Activated naive CD4-positive, alpha-beta T cell treated with anti-CD3 and anti-CD28 coated beads for 36 hours (primary cell): ENCODE measurements at regions not wholly inside any gene's neighbourhood (a gene's known extent, or its start where the extent isn't known, plus 50 kb on each side); places are given as distances from the start of the nearest gene placed in this dataset.

Experiments used
- CTCF ChIA-PET: fragments of 350-600 bp; sonication (Branson Sonifier 250); formaldehyde crosslinking; loops from one replicate; lab custom pipeline; 2021; ENCODE audit warnings: antibody characterized with exemption; lab: Charles Lee
- DNase-seq: peaks from one replicate; pipeline ENCODE4 v3.0.0-alpha.2; 2020
- H3K27ac Mint-ChIP-seq: one replicate; pipeline ENCODE4 v1.8.0; 2021; ENCODE audit warnings: mild to moderate bottlenecking, mixed read lengths
- H3K27me3 Mint-ChIP-seq: one replicate; pipeline ENCODE4 v1.8.0; 2021; ENCODE audit warnings: low read depth, mixed read lengths
- H3K36me3 Mint-ChIP-seq: one replicate; pipeline ENCODE4 v1.8.0; 2021; ENCODE audit warnings: low read depth, mixed read lengths
- H3K4me1 Mint-ChIP-seq: one replicate; pipeline ENCODE4 v1.8.0; 2021; ENCODE audit warnings: low read depth, mixed read lengths
- H3K4me3 Mint-ChIP-seq: one replicate; pipeline ENCODE4 v1.8.0; 2021; ENCODE audit warnings: mild to moderate bottlenecking, moderate library complexity, mixed read lengths
- H3K9me3 Mint-ChIP-seq: one replicate; pipeline ENCODE4 v1.8.0; 2021; ENCODE audit warnings: mixed read lengths
- intact Hi-C: fragments of 100-400 bp; cut with micrococcal nuclease; formaldehyde crosslinking; loops from one replicate; pipeline ENCODE4 v1.15.1; 2023

GRCh38 chr16:6527646-6528045 is 805.0 kb upstream of the RBFOX1 start:
- CTCF ChIA-PET, result no interaction called here
- H3K4me3 Mint-ChIP-seq, result no peak overlapping the region
- no peaks in the 10 kb centered on the region for H3K36me3 Mint-ChIP-seq
- DNase-seq, result no peak
- H3K9me3 Mint-ChIP-seq, result peaks cover 4% of the 10 kb centered on the region
- H3K27me3 Mint-ChIP-seq, result no peaks in the 10 kb centered on the region
- H3K27ac Mint-ChIP-seq, result no peak overlapping the region
- H3K4me1 Mint-ChIP-seq, result no peaks in the 10 kb centered on the region
- intact Hi-C loops, result no loop called here

GRCh38 chr16:6524501-6524900 is 808.1 kb upstream of the RBFOX1 start:
- no peaks in the 10 kb centered on the region for H3K4me1 Mint-ChIP-seq
- peaks cover 4% of the 10 kb centered on the region for H3K9me3 Mint-ChIP-seq
- no peak overlapping the region for H3K4me3 Mint-ChIP-seq
- H3K27ac Mint-ChIP-seq, result no peak overlapping the region
- DNase-seq, result no peak
- CTCF ChIA-PET, result no interaction called here
- no peaks in the 10 kb centered on the region for H3K36me3 Mint-ChIP-seq
- H3K27me3 Mint-ChIP-seq, result no peaks in the 10 kb centered on the region
- intact Hi-C loops, result no loop called here

GRCh38 chr16:6517020-6517720 is 815.5 kb upstream of the RBFOX1 start:
- intact Hi-C loops, result no loop called here
- no peaks in the 10 kb centered on the region for H3K4me1 Mint-ChIP-seq
- no peak overlapping the region for H3K27ac Mint-ChIP-seq
- H3K4me3 Mint-ChIP-seq, result no peak overlapping the region
- CTCF ChIA-PET, result no interaction called here
- DNase-seq, result no peak
- H3K36me3 Mint-ChIP-seq, result no peaks in the 10 kb centered on the region
- H3K27me3 Mint-ChIP-seq, result no peaks in the 10 kb centered on the region
- peaks cover 9% of the 10 kb centered on the region for H3K9me3 Mint-ChIP-seq

GRCh38 chr16:6512512-6512911 is 820.1 kb upstream of the RBFOX1 start:
- intact Hi-C loops, result no loop called here
- CTCF ChIA-PET, result no interaction called here
- Mint-ChIP-seq H3K27ac (no peak overlapping the region), H3K4me3 (no peak overlapping the region), H3K27me3 (no peaks in the 10 kb centered on the region), H3K9me3 (peaks cover 4% of the 10 kb centered on the region), H3K36me3 (no peaks in the 10 kb centered on the region), H3K4me1 (no peaks in the 10 kb centered on the region)
- DNase-seq, result no peak

GRCh38 chr16:6510261-6510660 is 822.4 kb upstream of the RBFOX1 start:
- no peak overlapping the region for H3K27ac Mint-ChIP-seq

GRCh38 chr16:6499413-6499812 is 833.2 kb upstream of the RBFOX1 start:
- intact Hi-C loops, result no loop called here
- no peaks in the 10 kb centered on the region for H3K27me3 Mint-ChIP-seq
- no peaks in the 10 kb centered on the region for H3K36me3 Mint-ChIP-seq
- DNase-seq, result no peak
- no peaks in the 10 kb centered on the region for H3K4me1 Mint-ChIP-seq
- CTCF ChIA-PET, result no interaction called here
- H3K9me3 Mint-ChIP-seq, result peaks cover 5% of the 10 kb centered on the region
- no peak overlapping the region for H3K27ac Mint-ChIP-seq
- H3K4me3 Mint-ChIP-seq, result no peak overlapping the region

More at GRCh38 chr16:6510261-6510660, 822.4 kb upstream of the RBFOX1 start:
- no peaks in the 10 kb centered on the region for H3K36me3 Mint-ChIP-seq
- CTCF ChIA-PET, result no interaction called here
- H3K9me3 Mint-ChIP-seq, result peaks cover 2% of the 10 kb centered on the region
- H3K4me1 Mint-ChIP-seq, result no peaks in the 10 kb centered on the region
- intact Hi-C loops, result no loop called here
- H3K27me3 Mint-ChIP-seq, result no peaks in the 10 kb centered on the region
- no peak overlapping the region for H3K4me3 Mint-ChIP-seq
- DNase-seq, result no peak

- no peak overlapping the region for H3K27ac Mint-ChIP-seq
- H3K36me3 Mint-ChIP-seq, result no peaks in the 10 kb centered on the region
- intact Hi-C loops, result no loop called here
- no peaks in the 10 kb centered on the region for H3K4me1 Mint-ChIP-seq
- DNase-seq, result no peak
- CTCF ChIA-PET, result no interaction called here
- H3K27me3 Mint-ChIP-seq, result no peaks in the 10 kb centered on the region
- peaks cover 5% of the 10 kb centered on the region for H3K9me3 Mint-ChIP-seq
- H3K4me3 Mint-ChIP-seq, result no peak overlapping the region
Measured at GRCh38 chr16:6498858-6499257, 833.8 kb upstream of the RBFOX1 start.

- H3K4me3 Mint-ChIP-seq, result no peak overlapping the region
- peaks cover 5% of the 10 kb centered on the region for H3K9me3 Mint-ChIP-seq
- CTCF ChIA-PET, result no interaction called here
- no peak overlapping the region for H3K27ac Mint-ChIP-seq
- no peak for DNase-seq
- no peaks in the 10 kb centered on the region for H3K27me3 Mint-ChIP-seq
- H3K4me1 Mint-ChIP-seq, result no peaks in the 10 kb centered on the region
- intact Hi-C loops, result no loop called here
- H3K36me3 Mint-ChIP-seq, result no peaks in the 10 kb centered on the region
Measured at GRCh38 chr16:6496996-6497395, 835.6 kb upstream of the RBFOX1 start.

- Mint-ChIP-seq H3K4me1 (no peaks in the 10 kb centered on the region), H3K27ac (no peak overlapping the region), H3K36me3 (no peaks in the 10 kb centered on the region), H3K4me3 (no peak overlapping the region), H3K9me3 (peaks cover 4% of the 10 kb centered on the region), H3K27me3 (no peaks in the 10 kb centered on the region)
- CTCF ChIA-PET, result interaction anchor here (0.6 kb wide), 1 partner anchor 1469 kb away, joined by 3 read pairs; no protein-coding TSS in a partner anchor
- intact Hi-C loops, result no loop called here
- no peak for DNase-seq
Measured at GRCh38 chr16:6495486-6496210, 837.0 kb upstream of the RBFOX1 start.

GRCh38 chr16:6494716-6495115 is 837.9 kb upstream of the RBFOX1 start:
- Mint-ChIP-seq H3K27ac (no peak overlapping the region), H3K27me3 (no peaks in the 10 kb centered on the region), H3K9me3 (peaks cover 4% of the 10 kb centered on the region), H3K4me3 (no peak overlapping the region), H3K4me1 (no peaks in the 10 kb centered on the region), H3K36me3 (no peaks in the 10 kb centered on the region)
- CTCF ChIA-PET, result no interaction called here
- intact Hi-C loops, result no loop called here
- DNase-seq, result no peak

- no peaks in the 10 kb centered on the region for H3K27me3 Mint-ChIP-seq
- CTCF ChIA-PET, result no interaction called here
- no peak for DNase-seq
- no peaks in the 10 kb centered on the region for H3K4me1 Mint-ChIP-seq
- no peaks in the 10 kb centered on the region for H3K36me3 Mint-ChIP-seq
- peaks cover 4% of the 10 kb centered on the region for H3K9me3 Mint-ChIP-seq
- no peak overlapping the region for H3K27ac Mint-ChIP-seq
- intact Hi-C loops, result no loop called here
- H3K4me3 Mint-ChIP-seq, result no peak overlapping the region
Measured at GRCh38 chr16:6493555-6493954, 839.1 kb upstream of the RBFOX1 start.

GRCh38 chr16:6492742-6493141 is 839.9 kb upstream of the RBFOX1 start:
- DNase-seq, result no peak
- H3K4me1 Mint-ChIP-seq, result no peaks in the 10 kb centered on the region
- no peak overlapping the region for H3K27ac Mint-ChIP-seq
- no peak overlapping the region for H3K4me3 Mint-ChIP-seq
- no peaks in the 10 kb centered on the region for H3K36me3 Mint-ChIP-seq
- H3K9me3 Mint-ChIP-seq, result peaks cover 4% of the 10 kb centered on the region
- intact Hi-C loops, result no loop called here
- no peaks in the 10 kb centered on the region for H3K27me3 Mint-ChIP-seq
- CTCF ChIA-PET, result no interaction called here

GRCh38 chr16:6484935-6485334 is 847.7 kb upstream of the RBFOX1 start:
- H3K36me3 Mint-ChIP-seq, result peaks cover 2% of the 10 kb centered on the region
- no peak overlapping the region for H3K4me3 Mint-ChIP-seq
- intact Hi-C loops, result no loop called here
- DNase-seq, result no peak
- H3K27ac Mint-ChIP-seq, result no peak overlapping the region
- H3K27me3 Mint-ChIP-seq, result peaks cover 19% of the 10 kb centered on the region
- H3K4me1 Mint-ChIP-seq, result no peaks in the 10 kb centered on the region
- peaks cover 2% of the 10 kb centered on the region for H3K9me3 Mint-ChIP-seq
- CTCF ChIA-PET, result no interaction called here
